ENCODE measurements at regions not wholly inside any gene's neighbourhood (a gene's known extent, or its start where the extent isn't known, plus 50 kb on each side); places are given as distances from the start of the nearest gene placed in this dataset.

DNA sequence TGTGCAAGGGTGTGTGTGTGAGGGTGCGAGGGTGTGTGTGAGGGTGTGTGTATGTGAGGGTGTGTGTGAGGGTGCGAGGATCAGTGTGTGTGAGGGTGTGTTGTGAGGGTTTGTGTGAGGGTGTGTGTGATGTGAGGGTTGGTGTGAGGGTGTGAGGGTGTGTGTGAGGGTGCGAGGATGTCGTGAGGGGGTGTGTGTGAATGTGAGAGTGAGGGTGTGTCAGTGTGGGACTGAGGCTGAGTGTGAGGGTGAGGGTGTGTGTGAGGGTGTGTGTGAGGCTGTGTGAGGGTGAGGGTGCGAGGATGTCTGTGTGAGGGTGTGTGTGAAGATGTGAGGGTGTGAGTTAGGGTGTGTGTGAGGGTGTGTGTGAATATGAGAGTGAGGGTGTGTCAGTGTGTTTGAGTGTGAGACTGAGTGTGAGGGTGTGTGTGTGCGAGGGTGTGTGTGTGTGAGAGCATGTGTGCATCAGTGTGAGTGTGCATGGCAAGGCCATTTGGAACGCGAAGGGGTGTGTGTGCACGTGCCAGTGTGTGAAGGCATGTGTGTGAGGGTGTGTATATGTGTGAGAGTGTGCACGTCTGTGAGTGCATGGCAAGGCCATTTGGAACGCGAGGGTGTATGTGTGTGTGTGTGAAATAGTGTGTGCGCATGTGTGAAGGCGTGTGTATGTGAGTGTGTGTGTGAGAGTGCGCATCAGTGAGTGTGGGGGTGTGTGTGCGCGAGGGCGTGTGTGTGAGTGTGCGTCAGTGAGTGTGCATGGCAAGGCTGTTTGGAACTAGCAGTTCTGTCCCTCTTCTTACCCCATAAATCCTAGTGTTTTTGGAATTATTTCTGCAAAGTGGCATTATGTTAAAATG lies 69.8 kb downstream of the RGS12 start:
- no peak for TF ChIP-seq EZH2 (IDR thresholded peaks at IDR 0.05; ENCODE audit: borderline replicate concordance, low read length)
- TF ChIP-seq, protein P1, sequence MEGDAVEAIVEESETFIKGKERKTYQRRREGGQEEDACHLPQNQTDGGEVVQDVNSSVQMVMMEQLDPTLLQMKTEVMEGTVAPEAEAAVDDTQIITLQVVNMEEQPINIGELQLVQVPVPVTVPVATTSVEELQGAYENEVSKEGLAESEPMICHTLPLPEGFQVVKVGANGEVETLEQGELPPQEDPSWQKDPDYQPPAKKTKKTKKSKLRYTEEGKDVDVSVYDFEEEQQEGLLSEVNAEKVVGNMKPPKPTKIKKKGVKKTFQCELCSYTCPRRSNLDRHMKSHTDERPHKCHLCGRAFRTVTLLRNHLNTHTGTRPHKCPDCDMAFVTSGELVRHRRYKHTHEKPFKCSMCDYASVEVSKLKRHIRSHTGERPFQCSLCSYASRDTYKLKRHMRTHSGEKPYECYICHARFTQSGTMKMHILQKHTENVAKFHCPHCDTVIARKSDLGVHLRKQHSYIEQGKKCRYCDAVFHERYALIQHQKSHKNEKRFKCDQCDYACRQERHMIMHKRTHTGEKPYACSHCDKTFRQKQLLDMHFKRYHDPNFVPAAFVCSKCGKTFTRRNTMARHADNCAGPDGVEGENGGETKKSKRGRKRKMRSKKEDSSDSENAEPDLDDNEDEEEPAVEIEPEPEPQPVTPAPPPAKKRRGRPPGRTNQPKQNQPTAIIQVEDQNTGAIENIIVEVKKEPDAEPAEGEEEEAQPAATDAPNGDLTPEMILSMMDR (IDR thresholded peaks at IDR 0.05; ENCODE audit: low read length): no peak
